ENCODE measurements at regions not wholly inside any gene's neighbourhood (a gene's known extent, or its start where the extent isn't known, plus 50 kb on each side); places are given as distances from the start of the nearest gene placed in this dataset.

DNA sequence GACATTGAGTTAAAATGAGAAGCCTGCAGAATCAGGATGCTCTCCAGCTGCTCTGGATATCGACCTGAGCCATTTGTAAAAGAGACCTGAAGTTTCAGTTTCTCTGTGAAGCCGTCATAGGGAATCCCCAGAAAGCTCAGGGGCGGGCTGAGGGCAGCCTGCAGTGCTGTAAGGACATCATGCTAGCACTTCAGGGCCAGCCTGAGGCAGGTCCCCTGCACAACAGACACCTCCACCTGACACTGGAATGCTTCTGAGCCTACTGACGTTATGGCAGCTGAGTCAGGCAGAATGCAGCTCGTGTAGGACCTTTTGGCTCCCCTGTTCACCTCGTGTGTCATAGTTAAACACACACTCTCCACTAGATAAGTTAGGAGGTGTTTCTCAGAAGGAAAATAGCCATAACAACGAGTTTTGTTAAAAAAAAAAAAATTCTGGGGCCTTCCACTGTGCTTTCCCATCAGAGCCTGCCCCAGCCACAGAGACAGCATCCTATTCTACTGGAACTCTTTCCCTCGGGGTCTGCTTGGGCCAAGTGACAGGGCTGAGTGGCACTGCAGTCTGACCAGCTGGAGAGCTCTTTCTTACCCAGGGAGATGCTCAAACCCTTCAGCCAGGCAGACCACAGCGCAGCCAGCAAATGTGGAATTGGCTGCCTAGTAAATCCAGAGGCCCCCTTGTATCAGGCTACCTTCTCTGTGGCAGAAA, 354.9 kb downstream of the DIRAS2 start:
- Histone ChIP-seq H3K4me1 (ENCODE audit: insufficient read depth) (no peaks in the 10 kb centered on the region), H3K27ac (peak overlapping the region; percentile 44), H3K4me3 (no peak overlapping the region), H3K27me3 (no peaks in the 10 kb centered on the region), H3K4me2 (no peak overlapping the region), H2AFZ (no peak overlapping the region), H3K36me3 (replicated peaks; ENCODE audit: insufficient read depth, low read depth) (no peaks in the 10 kb centered on the region), H3K79me2 (no peaks in the 10 kb centered on the region), H3K9me3 (ENCODE audit: low read depth) (no peaks in the 10 kb centered on the region), H4K20me1 (ENCODE audit: insufficient read depth, poor library complexity, severe bottlenecking) (no peaks in the 10 kb centered on the region), H3K9me2 (replicated peaks; ENCODE audit: insufficient read depth) (no peaks in the 10 kb centered on the region)
- 55% methylated on average over 9 of the region's 9 CpGs for WGBS (ENCODE audit: low lambda C conversion rate, missing lambda C conversion rate)
- peak; percentile 62 for DNase-seq (ENCODE audit: low spot score)
- TF ChIP-seq CTCF (IDR thresholded peaks at IDR 0.05; ENCODE audit: poor library complexity) (no peak), EZH2phosphoT487 (IDR thresholded peaks at IDR 0.05; ENCODE audit: low read depth, severe bottlenecking, unreplicated experiment) (no peak), EZH2 (IDR thresholded peaks at IDR 0.05; ENCODE audit: borderline replicate concordance) (no peak)

GRCh38 chr9:90288275-90288639, 354.4 kb downstream of the DIRAS2 start:
- no peak for DNase-seq (ENCODE audit: low spot score)
- Histone ChIP-seq H3K9me2 (replicated peaks; ENCODE audit: insufficient read depth) (no peaks in the 10 kb centered on the region), H2AFZ (no peak overlapping the region), H3K9me3 (ENCODE audit: low read depth) (no peaks in the 10 kb centered on the region), H4K20me1 (ENCODE audit: insufficient read depth, poor library complexity, severe bottlenecking) (no peaks in the 10 kb centered on the region), H3K27me3 (no peaks in the 10 kb centered on the region), H3K79me2 (no peaks in the 10 kb centered on the region), H3K4me1 (ENCODE audit: insufficient read depth) (no peaks in the 10 kb centered on the region), H3K4me3 (no peak overlapping the region), H3K27ac (peak overlapping the region; percentile 44), H3K4me2 (no peak overlapping the region), H3K36me3 (replicated peaks; ENCODE audit: insufficient read depth, low read depth) (no peaks in the 10 kb centered on the region)
- 58% methylated on average over 2 of the region's 2 CpGs for WGBS (ENCODE audit: low lambda C conversion rate, missing lambda C conversion rate)
- TF ChIP-seq EZH2phosphoT487 (IDR thresholded peaks at IDR 0.05; ENCODE audit: low read depth, severe bottlenecking, unreplicated experiment) = no peak
- TF ChIP-seq CTCF (IDR thresholded peaks at IDR 0.05; ENCODE audit: poor library complexity) = no peak
- no peak for TF ChIP-seq EZH2 (IDR thresholded peaks at IDR 0.05; ENCODE audit: borderline replicate concordance)

DNA sequence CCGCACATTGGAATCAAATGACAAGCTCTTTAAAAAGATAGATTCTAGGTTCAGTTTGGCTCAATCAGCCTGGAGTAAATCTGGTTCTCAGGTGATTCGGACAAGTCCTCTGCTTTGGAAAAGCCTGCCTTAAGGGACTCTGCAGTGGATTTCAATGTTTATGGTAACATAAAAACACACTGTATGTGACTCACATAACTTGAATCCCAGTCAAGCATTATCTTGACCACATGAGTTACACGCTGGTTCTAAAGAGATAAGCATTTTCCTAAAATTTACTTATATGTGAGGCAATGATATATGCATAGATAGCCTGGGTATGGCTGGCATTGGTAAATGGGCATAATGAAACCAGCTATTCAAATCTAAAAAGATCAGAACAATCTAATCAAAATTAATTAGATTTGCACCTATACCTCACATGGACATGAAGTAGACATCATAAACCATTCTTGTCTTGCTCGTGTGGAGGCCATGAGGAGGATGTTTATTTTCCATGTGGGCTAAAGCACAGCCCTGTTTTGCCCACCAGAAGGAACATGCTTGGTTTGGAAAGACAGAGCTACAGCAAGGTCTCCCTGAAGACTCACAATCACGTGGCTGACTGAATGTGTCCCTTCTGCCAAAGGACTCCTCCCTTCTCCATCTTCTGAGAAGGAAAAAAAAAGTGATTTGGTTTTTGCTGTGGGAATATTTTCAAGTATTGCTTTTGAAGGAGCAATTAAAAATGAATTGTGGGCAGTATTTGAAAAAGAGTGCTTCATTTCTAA, 351.7 kb downstream of the DIRAS2 start:
- H3K9me2 ChIP-seq (replicated peaks; ENCODE audit: insufficient read depth) = no peaks in the 10 kb centered on the region
- no peak overlapping the region for H3K27ac ChIP-seq
- H3K4me1 ChIP-seq (ENCODE audit: insufficient read depth) = no peaks in the 10 kb centered on the region
- no peak for TF ChIP-seq EZH2phosphoT487 (IDR thresholded peaks at IDR 0.05; ENCODE audit: low read depth, severe bottlenecking, unreplicated experiment)
- TF ChIP-seq EZH2 (IDR thresholded peaks at IDR 0.05; ENCODE audit: borderline replicate concordance) = no peak
- TF ChIP-seq CTCF (IDR thresholded peaks at IDR 0.05; ENCODE audit: poor library complexity) = no peak
- no peak overlapping the region for H3K4me2 ChIP-seq
- no peak overlapping the region for H2AFZ ChIP-seq
- H3K4me3 ChIP-seq = no peak overlapping the region
- 77% methylated on average over 5 of the region's 5 CpGs for WGBS (ENCODE audit: low lambda C conversion rate, missing lambda C conversion rate)
- H3K27me3 ChIP-seq = no peaks in the 10 kb centered on the region
- no peaks in the 10 kb centered on the region for H3K36me3 ChIP-seq (replicated peaks; ENCODE audit: insufficient read depth, low read depth)
- H3K79me2 ChIP-seq = no peaks in the 10 kb centered on the region
- no peaks in the 10 kb centered on the region for H3K9me3 ChIP-seq (ENCODE audit: low read depth)
- no peaks in the 10 kb centered on the region for H4K20me1 ChIP-seq (ENCODE audit: insufficient read depth, poor library complexity, severe bottlenecking)
- DNase-seq (ENCODE audit: low spot score) = no peak

Data from hepatocyte (in vitro differentiated cells).